Neural progenitor cell (in vitro differentiated cells): ENCODE measurements at regions not wholly inside any gene's neighbourhood (a gene's known extent, or its start where the extent isn't known, plus 50 kb on each side); places are given as distances from the start of the nearest gene placed in this dataset.

Experiments used
- DNase-seq: peaks from one replicate; pipeline ENCODE4 v3.0.0-alpha.2; 2016; ENCODE audit warnings: low spot score
- H2AFZ ChIP-seq: fragments of 200-600 bp; sonication (generic); replicated peaks from 2 replicates; pipeline ENCODE4 v1.6.1; 2016; ENCODE audit warnings: antibody characterized with exemption
- H3F3A ChIP-seq: fragments of 200-600 bp; sonication (generic); 2 replicates; pipeline ENCODE4 v1.6.1; 2016; ENCODE audit warnings: antibody characterized with exemption, low read depth
- H3K27ac ChIP-seq: fragments of 200-600 bp; sonication (generic); 2 replicates; pipeline ENCODE4 v1.5.1; 2016; ENCODE audit warnings: mild to moderate bottlenecking
- H3K27me3 ChIP-seq: fragments of 200-600 bp; sonication (generic); 2 replicates; pipeline ENCODE4 v1.6.1; 2016; ENCODE audit warnings: mild to moderate bottlenecking, moderate library complexity
- H3K36me3 ChIP-seq: fragments of 200-600 bp; sonication (generic); 2 replicates; pipeline ENCODE4 v1.5.1; 2016
- H3K4me1 ChIP-seq: fragments of 200-600 bp; sonication (generic); 2 replicates; pipeline ENCODE4 v1.6.1; 2016; ENCODE audit warnings: mixed run types
- H3K4me2 ChIP-seq: fragments of 200-600 bp; sonication (generic); 2 replicates; pipeline ENCODE4 v1.6.1; 2016
- H3K4me3 ChIP-seq: fragments of 200-600 bp; sonication (generic); 2 replicates; pipeline ENCODE4 v1.5.1; 2016
- H3K79me2 ChIP-seq: fragments of 200-600 bp; sonication (generic); 2 replicates; pipeline ENCODE4 v1.6.1; 2016; ENCODE audit warnings: low read depth
- H3K9ac ChIP-seq: fragments of 200-600 bp; sonication (generic); 2 replicates; pipeline ENCODE4 v1.6.1; 2016
- H3K9me3 ChIP-seq: fragments of 200-600 bp; sonication (generic); 2 replicates; pipeline ENCODE4 v1.5.1; 2016; ENCODE audit warnings: low read depth
- H4K20me1 ChIP-seq: fragments of 200-600 bp; sonication (generic); 2 replicates; pipeline ENCODE4 v1.6.1; 2016; ENCODE audit warnings: low read depth
- H3K27ac Mint-ChIP-seq: 3 replicates; pipeline ENCODE4 v1.8.0; 2021; ENCODE audit warnings: mixed read lengths
- H3K27me3 Mint-ChIP-seq: 2 replicates; pipeline ENCODE4 v1.8.0; 2022; ENCODE audit warnings: low read depth, mild to moderate bottlenecking, inconsistent platforms, moderate library complexity, mixed read lengths; ENCODE audit not compliant: insufficient read depth
- H3K36me3 Mint-ChIP-seq: 3 replicates; pipeline ENCODE4 v1.8.0; 2021; ENCODE audit warnings: mixed read lengths
- H3K4me1 Mint-ChIP-seq: 3 replicates; pipeline ENCODE4 v1.8.0; 2021; ENCODE audit warnings: mixed read lengths
- H3K4me3 Mint-ChIP-seq: 3 replicates; pipeline ENCODE4 v1.8.0; 2021; ENCODE audit warnings: mild to moderate bottlenecking, moderate library complexity, mixed read lengths
- H3K9me3 Mint-ChIP-seq: 3 replicates; pipeline ENCODE4 v1.8.0; 2020; ENCODE audit warnings: mixed read lengths
- EZH2 ChIP-seq: fragments of 200-600 bp; sonication (generic); IDR thresholded peaks from 2 replicates; pipeline ENCODE4 v1.6.1; 2017; ENCODE audit warnings: antibody characterized with exemption, mild to moderate bottlenecking, moderate library complexity
- EZH2phosphoT487 ChIP-seq: fragments of 200-600 bp; sonication (generic); IDR thresholded peaks from 2 replicates; pipeline ENCODE4 v1.6.1; 2017; ENCODE audit warnings: antibody characterized with exemption
- TF ChIP-seq, protein P1 (sequence below): fragments of 200-600 bp; sonication (generic); IDR thresholded peaks from 2 replicates; pipeline ENCODE4 v1.5.1; 2017; ENCODE audit warnings: antibody characterized with exemption, mild to moderate bottlenecking

DNA sequence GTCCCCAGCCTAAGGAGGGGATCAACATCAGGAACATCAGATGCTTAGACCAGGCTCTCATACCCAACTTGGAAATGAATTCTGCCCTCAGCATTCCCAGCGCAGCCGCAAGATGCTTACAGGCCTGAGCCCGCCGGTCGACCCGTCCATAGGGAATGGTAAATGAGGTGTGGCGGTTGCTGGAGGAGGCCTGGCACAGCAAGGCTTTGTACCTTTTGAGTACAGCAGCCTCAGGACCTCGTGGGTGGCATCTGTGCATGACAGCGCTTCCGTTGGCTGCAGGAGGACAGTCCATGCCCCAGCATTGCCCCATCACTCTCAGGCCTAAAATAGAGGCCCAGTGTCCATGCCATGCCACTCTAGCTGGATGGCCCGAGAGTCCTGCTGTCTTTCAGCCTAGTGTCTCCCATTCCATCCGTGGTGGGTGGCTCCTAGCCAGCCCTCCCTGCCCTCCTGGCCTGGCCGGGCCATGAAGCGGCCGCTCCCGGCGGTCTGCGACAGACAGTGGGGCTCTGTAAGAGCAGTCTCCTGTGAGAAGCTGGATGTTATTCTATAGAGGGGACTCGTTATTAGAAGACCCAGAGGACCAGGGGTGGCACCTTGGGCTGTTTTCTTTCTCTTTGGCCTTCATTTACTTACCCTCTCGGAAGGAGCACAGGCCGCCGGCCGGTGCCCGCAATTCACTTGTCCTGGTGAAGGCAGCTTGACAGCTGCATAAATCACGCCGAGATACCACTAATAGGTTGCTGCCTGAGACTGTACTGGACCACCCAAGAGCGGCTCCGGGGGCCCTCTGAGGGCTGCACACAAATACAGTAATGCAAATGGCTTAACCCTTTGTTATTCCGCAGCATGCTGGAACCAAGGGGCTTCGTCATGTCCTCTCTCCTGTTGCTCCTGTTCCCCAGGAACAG, 223.5 kb upstream of the TUT7 start:
- no peaks in the 10 kb centered on the region for H3K36me3 ChIP-seq
- Mint-ChIP-seq H3K36me3 (no peaks in the 10 kb centered on the region), H3K9me3 (peaks cover 5% of the 10 kb centered on the region), H3K4me1 (peaks cover 16% of the 10 kb centered on the region), H3K27ac (no peak overlapping the region), H3K27me3 (peaks cover 10% of the 10 kb centered on the region), H3K4me3 (no peak overlapping the region)
- no peaks in the 10 kb centered on the region for H3K27me3 ChIP-seq
- H3K79me2 ChIP-seq = no peaks in the 10 kb centered on the region
- no peak for TF ChIP-seq EZH2phosphoT487
- TF ChIP-seq EZH2 = no peak
- TF ChIP-seq, protein P1, sequence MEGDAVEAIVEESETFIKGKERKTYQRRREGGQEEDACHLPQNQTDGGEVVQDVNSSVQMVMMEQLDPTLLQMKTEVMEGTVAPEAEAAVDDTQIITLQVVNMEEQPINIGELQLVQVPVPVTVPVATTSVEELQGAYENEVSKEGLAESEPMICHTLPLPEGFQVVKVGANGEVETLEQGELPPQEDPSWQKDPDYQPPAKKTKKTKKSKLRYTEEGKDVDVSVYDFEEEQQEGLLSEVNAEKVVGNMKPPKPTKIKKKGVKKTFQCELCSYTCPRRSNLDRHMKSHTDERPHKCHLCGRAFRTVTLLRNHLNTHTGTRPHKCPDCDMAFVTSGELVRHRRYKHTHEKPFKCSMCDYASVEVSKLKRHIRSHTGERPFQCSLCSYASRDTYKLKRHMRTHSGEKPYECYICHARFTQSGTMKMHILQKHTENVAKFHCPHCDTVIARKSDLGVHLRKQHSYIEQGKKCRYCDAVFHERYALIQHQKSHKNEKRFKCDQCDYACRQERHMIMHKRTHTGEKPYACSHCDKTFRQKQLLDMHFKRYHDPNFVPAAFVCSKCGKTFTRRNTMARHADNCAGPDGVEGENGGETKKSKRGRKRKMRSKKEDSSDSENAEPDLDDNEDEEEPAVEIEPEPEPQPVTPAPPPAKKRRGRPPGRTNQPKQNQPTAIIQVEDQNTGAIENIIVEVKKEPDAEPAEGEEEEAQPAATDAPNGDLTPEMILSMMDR = no peak
- no peaks in the 10 kb centered on the region for H3F3A ChIP-seq
- no peaks in the 10 kb centered on the region for H3K9me3 ChIP-seq
- no peak overlapping the region for H3K27ac ChIP-seq
- H3K4me1 ChIP-seq = peaks cover 12% of the 10 kb centered on the region
- DNase-seq = peak; percentile 27
- no peak overlapping the region for H2AFZ ChIP-seq
- no peak overlapping the region for H3K4me3 ChIP-seq
- no peaks in the 10 kb centered on the region for H4K20me1 ChIP-seq
- H3K9ac ChIP-seq = no peak overlapping the region
- peak overlapping the region; percentile 23 for H3K4me2 ChIP-seq

DNA sequence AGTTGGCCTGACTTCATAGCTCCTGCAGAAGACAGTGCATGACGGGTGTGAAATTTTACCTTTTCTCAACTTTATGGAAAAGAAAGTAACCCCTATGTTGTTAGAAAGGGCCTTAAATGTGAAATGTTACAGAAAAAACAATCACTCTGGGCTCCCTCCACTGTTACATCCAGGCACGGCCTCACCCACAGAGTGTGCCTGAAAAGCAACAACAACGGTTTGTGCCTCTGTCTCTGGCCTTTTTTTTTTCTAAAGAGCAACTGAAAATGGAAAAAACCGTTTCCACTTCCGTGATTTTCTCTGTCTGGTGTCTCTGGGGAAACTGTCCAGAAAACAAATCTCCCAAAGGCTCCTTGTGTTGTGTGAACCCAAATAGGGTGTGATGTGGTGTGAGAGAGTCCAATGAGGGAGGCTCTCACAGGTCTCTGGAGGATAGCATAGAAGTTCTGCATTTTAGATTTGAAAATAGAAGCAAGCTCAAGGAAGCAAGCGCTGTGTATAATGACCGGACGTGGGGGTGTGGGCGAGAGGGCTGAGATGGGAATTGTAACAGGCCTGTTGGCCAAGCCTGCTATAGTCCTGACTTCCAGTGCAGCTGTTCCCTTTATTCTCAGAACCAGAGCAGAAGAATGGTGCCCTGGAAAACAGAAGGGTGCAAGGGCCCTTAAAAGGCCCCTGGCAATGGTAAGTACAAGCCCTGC, 221.8 kb upstream of the TUT7 start:
- Histone ChIP-seq H3K79me2 (no peaks in the 10 kb centered on the region), H3K4me3 (no peak overlapping the region), H3K4me2 (no peak overlapping the region), H3F3A (no peaks in the 10 kb centered on the region), H3K9me3 (no peaks in the 10 kb centered on the region), H3K36me3 (no peaks in the 10 kb centered on the region), H4K20me1 (no peaks in the 10 kb centered on the region), H3K27me3 (no peaks in the 10 kb centered on the region), H2AFZ (no peak overlapping the region), H3K27ac (no peak overlapping the region), H3K9ac (no peak overlapping the region), H3K4me1 (peaks cover 12% of the 10 kb centered on the region)
- TF ChIP-seq EZH2phosphoT487 (no peak), EZH2 (no peak)
- TF ChIP-seq, protein P1 = no peak
- H3K27me3 Mint-ChIP-seq = peaks cover 10% of the 10 kb centered on the region
- H3K4me3 Mint-ChIP-seq = no peak overlapping the region
- H3K9me3 Mint-ChIP-seq = peaks cover 5% of the 10 kb centered on the region
- DNase-seq = no peak
- H3K27ac Mint-ChIP-seq = no peak overlapping the region
- H3K36me3 Mint-ChIP-seq = no peaks in the 10 kb centered on the region
- H3K4me1 Mint-ChIP-seq = peaks cover 13% of the 10 kb centered on the region

DNA sequence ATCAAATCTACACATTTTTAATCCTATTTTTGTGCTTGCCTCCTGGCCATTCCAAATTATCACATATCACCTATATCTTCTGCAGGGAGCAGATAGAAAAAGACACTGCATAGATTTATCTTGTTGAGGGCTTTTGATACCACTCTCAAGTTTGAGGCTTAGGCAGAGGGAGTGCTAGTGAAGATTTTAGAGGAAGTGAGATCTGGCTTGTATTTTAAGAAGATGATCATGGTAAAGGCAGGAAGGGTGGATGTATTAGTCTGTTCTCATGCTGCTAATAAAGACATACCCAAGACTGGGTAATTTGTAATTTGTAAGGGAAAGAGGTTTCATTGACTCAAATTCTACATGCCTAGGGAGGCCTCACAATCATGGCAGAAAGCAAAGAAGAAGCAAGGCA, 220.9 kb upstream of the TUT7 start:
- H3K9me3 ChIP-seq = no peaks in the 10 kb centered on the region
- H3K79me2 ChIP-seq = no peaks in the 10 kb centered on the region
- H2AFZ ChIP-seq = no peak overlapping the region
- H3K4me3 ChIP-seq = no peak overlapping the region
- no peak overlapping the region for H3K9ac ChIP-seq
- H3K4me1 ChIP-seq = peaks cover 12% of the 10 kb centered on the region
- H3K27ac ChIP-seq = no peak overlapping the region
- no peaks in the 10 kb centered on the region for H3K36me3 ChIP-seq
- no peaks in the 10 kb centered on the region for H4K20me1 ChIP-seq
- H3K27me3 ChIP-seq = no peaks in the 10 kb centered on the region
- H3K4me1 Mint-ChIP-seq = peaks cover 13% of the 10 kb centered on the region
- H3K36me3 Mint-ChIP-seq = no peaks in the 10 kb centered on the region
- no peaks in the 10 kb centered on the region for H3F3A ChIP-seq
- H3K27ac Mint-ChIP-seq = no peak overlapping the region
- no peak overlapping the region for H3K4me2 ChIP-seq
- peaks cover 9% of the 10 kb centered on the region for H3K27me3 Mint-ChIP-seq
- TF ChIP-seq EZH2phosphoT487 = no peak
- no peak for TF ChIP-seq EZH2
- TF ChIP-seq, protein P1 = no peak
- no peak overlapping the region for H3K4me3 Mint-ChIP-seq
- peaks cover 5% of the 10 kb centered on the region for H3K9me3 Mint-ChIP-seq
- no peak for DNase-seq
